Testis (tissue), 2 donors: ENCODE measurements at regions not wholly inside any gene's neighbourhood (a gene's known extent, or its start where the extent isn't known, plus 50 kb on each side); places are given as distances from the start of the nearest gene placed in this dataset.

Experiments used
- DNase-seq: peaks from one replicate; pipeline ENCODE4 v3.0.0-alpha.2; 2019
- H3K27ac ChIP-seq, 2 donors: fragments of 200-600 bp; sonication (generic); one replicate each; pipeline ENCODE4 v1.5.1; 2019
- H3K27me3 ChIP-seq: fragments of 200-600 bp; sonication (generic); one replicate; pipeline ENCODE4 v1.5.1; 2019
- H3K36me3 ChIP-seq: fragments of 200-600 bp; sonication (generic); one replicate; pipeline ENCODE4 v1.5.1; 2017; ENCODE audit warnings: low read depth; ENCODE audit errors: missing control alignments
- H3K4me1 ChIP-seq: fragments of 200-600 bp; sonication (generic); one replicate; pipeline ENCODE4 v1.5.1; 2019
- H3K4me3 ChIP-seq, 2 donors: fragments of 200-600 bp; sonication (generic); one replicate each; pipeline ENCODE4 v1.5.1; 2017 to 2019
- H3K9me3 ChIP-seq: fragments of 200-600 bp; sonication (generic); one replicate; pipeline ENCODE4 v1.5.1; 2017
- POLR2A ChIP-seq: fragments of 450-650 bp; IDR thresholded peaks from one replicate; pipeline ENCODE4 v1.6.1; 2017; ENCODE audit warnings: antibody characterized with exemption, mild to moderate bottlenecking, moderate library complexity
- WGBS, 2 donors: methylation state at CpG; one replicate each; pipeline ENCODE4 v1.1.5; 2018; 5-methylcytosine and 5-hydroxymethylcytosine counted together
- intact Hi-C: fragments of 100-400 bp; cut with DNase I; formaldehyde crosslinking; loops from one replicate; pipeline ENCODE4 v1.15.1; 2023; ENCODE audit warnings: low total_unique reads
- TF ChIP-seq, protein P1 (sequence below), 3 experiments: fragments of 450-650 bp in 2 of 3; fragments of 200-600 bp in 1 of 3; sonication (generic) in 1 of 3; IDR thresholded peaks; one replicate each; pipeline ENCODE4 v1.5.1; 2016 to 2019; ENCODE audit warnings: antibody characterized with exemption in 3 of 3, mild to moderate bottlenecking in 2 of 3, moderate library complexity in 1 of 3

DNA sequence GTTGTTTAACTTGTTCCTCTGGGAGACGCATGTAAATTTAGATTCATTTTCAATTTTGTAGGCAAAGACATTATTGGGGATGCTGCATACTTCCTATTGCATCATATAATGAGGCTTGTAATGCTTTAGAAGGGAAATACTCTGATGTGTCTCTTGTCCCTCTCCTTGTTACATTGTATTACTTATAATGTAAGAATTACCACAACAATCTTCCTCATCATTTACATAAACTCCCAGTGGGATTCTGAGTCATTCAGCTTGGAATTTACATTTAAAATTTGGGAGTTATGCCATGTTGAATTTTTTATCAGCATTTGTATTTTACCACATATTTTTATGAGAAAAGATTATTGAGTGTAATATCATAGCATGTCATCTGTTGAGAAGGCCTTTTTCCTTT, 963.4 kb upstream of the NRXN1 start:
- Histone ChIP-seq H3K4me1 (no peaks in the 10 kb centered on the region), H3K27ac (no peak overlapping the region), H3K4me3 (no peak overlapping the region), H3K36me3 (no peaks in the 10 kb centered on the region), H3K9me3 (no peaks in the 10 kb centered on the region), H3K27me3 (no peaks in the 10 kb centered on the region)
- TF ChIP-seq, protein P1, sequence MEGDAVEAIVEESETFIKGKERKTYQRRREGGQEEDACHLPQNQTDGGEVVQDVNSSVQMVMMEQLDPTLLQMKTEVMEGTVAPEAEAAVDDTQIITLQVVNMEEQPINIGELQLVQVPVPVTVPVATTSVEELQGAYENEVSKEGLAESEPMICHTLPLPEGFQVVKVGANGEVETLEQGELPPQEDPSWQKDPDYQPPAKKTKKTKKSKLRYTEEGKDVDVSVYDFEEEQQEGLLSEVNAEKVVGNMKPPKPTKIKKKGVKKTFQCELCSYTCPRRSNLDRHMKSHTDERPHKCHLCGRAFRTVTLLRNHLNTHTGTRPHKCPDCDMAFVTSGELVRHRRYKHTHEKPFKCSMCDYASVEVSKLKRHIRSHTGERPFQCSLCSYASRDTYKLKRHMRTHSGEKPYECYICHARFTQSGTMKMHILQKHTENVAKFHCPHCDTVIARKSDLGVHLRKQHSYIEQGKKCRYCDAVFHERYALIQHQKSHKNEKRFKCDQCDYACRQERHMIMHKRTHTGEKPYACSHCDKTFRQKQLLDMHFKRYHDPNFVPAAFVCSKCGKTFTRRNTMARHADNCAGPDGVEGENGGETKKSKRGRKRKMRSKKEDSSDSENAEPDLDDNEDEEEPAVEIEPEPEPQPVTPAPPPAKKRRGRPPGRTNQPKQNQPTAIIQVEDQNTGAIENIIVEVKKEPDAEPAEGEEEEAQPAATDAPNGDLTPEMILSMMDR (IDR thresholded peaks at IDR 0.05): no peak
- no peak for TF ChIP-seq POLR2A
- intact Hi-C loops: no loop called here
- DNase-seq: no peak
- WGBS, 2 donors: 85 to 96% methylated on average over 1 of the region's 1 CpG

- no peaks in the 10 kb centered on the region for H3K4me1 ChIP-seq
- no peak for TF ChIP-seq POLR2A
- WGBS, 2 donors: 86 to 88% methylated on average over 1 of the region's 1 CpG
- intact Hi-C loops: no loop called here
- no peaks in the 10 kb centered on the region for H3K9me3 ChIP-seq
- no peaks in the 10 kb centered on the region for H3K27me3 ChIP-seq
- no peak for DNase-seq
- H3K4me3 ChIP-seq: no peak overlapping the region
- H3K36me3 ChIP-seq: no peaks in the 10 kb centered on the region
- no peak overlapping the region for H3K27ac ChIP-seq
Measured at GRCh38 chr2:51994123-51994763, 962.3 kb upstream of the NRXN1 start.

DNA sequence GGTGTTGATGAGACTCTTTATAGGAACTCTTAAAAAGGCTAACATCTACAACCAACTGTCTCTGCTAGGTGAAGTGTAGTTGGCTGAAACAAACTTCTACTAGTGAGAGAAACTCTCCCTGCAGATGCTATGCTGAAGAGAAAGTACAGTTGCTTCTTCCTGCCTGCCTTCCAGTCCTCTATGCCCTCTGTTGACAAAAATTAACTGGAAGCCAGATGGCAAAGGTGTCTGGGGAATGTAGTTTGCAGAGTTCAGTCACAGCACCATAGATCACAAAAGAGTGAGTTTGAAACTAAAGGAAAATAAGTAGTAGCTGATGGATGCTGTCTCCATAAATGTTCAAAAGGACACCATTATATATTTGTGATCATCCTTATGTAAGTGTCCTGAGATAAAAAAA, 958.8 kb upstream of the NRXN1 start:
- no peak overlapping the region for H3K27ac ChIP-seq
- H3K36me3 ChIP-seq: no peaks in the 10 kb centered on the region

GRCh38 chr2:51986101-51986500, 954.2 kb upstream of the NRXN1 start:
- no peak overlapping the region for H3K4me3 ChIP-seq
- TF ChIP-seq, protein P1 (IDR thresholded peaks at IDR 0.05): no peak
- TF ChIP-seq POLR2A: no peak
- H3K4me1 ChIP-seq: no peaks in the 10 kb centered on the region
- H3K9me3 ChIP-seq: no peaks in the 10 kb centered on the region
- no peaks in the 10 kb centered on the region for H3K36me3 ChIP-seq
- DNase-seq: no peak
- no peak overlapping the region for H3K27ac ChIP-seq
- intact Hi-C loops: no loop called here
- 61 to 65% methylated on average over 2 of the region's 2 CpGs for WGBS, 2 donors
- H3K27me3 ChIP-seq: no peaks in the 10 kb centered on the region

More for the DNA sequence above, 958.8 kb upstream of the NRXN1 start:
- Histone ChIP-seq H3K4me1 (no peaks in the 10 kb centered on the region), H3K4me3 (no peak overlapping the region), H3K27me3 (no peaks in the 10 kb centered on the region), H3K9me3 (no peaks in the 10 kb centered on the region)
- intact Hi-C loops: no loop called here
- TF ChIP-seq, protein P1 (IDR thresholded peaks at IDR 0.05): no peak
- no peak for TF ChIP-seq POLR2A
- no peak for DNase-seq

- intact Hi-C loops: no loop called here
- Histone ChIP-seq H3K27me3 (no peaks in the 10 kb centered on the region), H3K36me3 (no peaks in the 10 kb centered on the region), H3K4me3 (no peak overlapping the region), H3K9me3 (no peaks in the 10 kb centered on the region), H3K27ac (no peak overlapping the region), H3K4me1 (no peaks in the 10 kb centered on the region)
- DNase-seq: no peak
- 72 to 75% methylated on average over 2 of the region's 2 CpGs for WGBS, 2 donors
- TF ChIP-seq POLR2A: no peak
- TF ChIP-seq, protein P1 (IDR thresholded peaks at IDR 0.05): no peak
Measured at GRCh38 chr2:51981783-51982182, 949.9 kb upstream of the NRXN1 start.
